Ovary (tissue), 3 donors: ENCODE measurements at regions not wholly inside any gene's neighbourhood (a gene's known extent, or its start where the extent isn't known, plus 50 kb on each side); places are given as distances from the start of the nearest gene placed in this dataset.

Source experiments
- CTCF ChIP-seq, 3 donors: fragments of 450-650 bp in 2 of 3; fragments of 200-600 bp in 1 of 3; IDR thresholded peaks; one replicate each; pipeline versions ENCODE4 v1.5.1 to v1.8.0; 2016 to 2022; ENCODE audit warnings: antibody characterized with exemption in 3 of 3, mild to moderate bottlenecking in 1 of 3
- EP300 ChIP-seq: sonication (generic); formaldehyde crosslinking; IDR thresholded peaks from one replicate; pipeline ENCODE4 v1.6.1; 2017; ENCODE audit warnings: antibody characterized with exemption
- POLR2A ChIP-seq: fragments of 450-650 bp; IDR thresholded peaks from one replicate; pipeline ENCODE4 v1.6.1; 2017; ENCODE audit warnings: antibody characterized with exemption, mild to moderate bottlenecking, moderate library complexity
- donor health status: DM: no; HTN: no; CAD: no.

- TF ChIP-seq CTCF (IDR thresholded peaks at IDR 0.05) (no peak), EP300 (no peak), POLR2A (no peak)
Measured at GRCh38 chr3:117238806-117239205, 529.2 kb downstream of the TUSC7 start.
